Endothelial cell of umbilical vein (primary cell): ENCODE measurements at regions not wholly inside any gene's neighbourhood (a gene's known extent, or its start where the extent isn't known, plus 50 kb on each side); places are given as distances from the start of the nearest gene placed in this dataset.

Experiments used
- CTCF ChIP-seq, 2 donors: IDR thresholded peaks; 1 replicate in 1 of 2; 2 replicates in 1 of 2; pipeline ENCODE4 v1.5.1; 2011; ENCODE audit warnings: low read length in 2 of 2, mild to moderate bottlenecking in 2 of 2, moderate library complexity in 2 of 2, control low read depth in 1 of 2, inconsistent platforms in 1 of 2, low read depth in 1 of 2; ENCODE audit not compliant: insufficient read depth in 1 of 2; ENCODE audit errors: extremely low read depth in 1 of 2
- JUN ChIP-seq: IDR thresholded peaks from 2 replicates; pipeline ENCODE4 v1.6.1; 2011; ENCODE audit warnings: borderline replicate concordance, low read depth; ENCODE audit not compliant: insufficient read length, insufficient read depth
- POLR2A ChIP-seq: IDR thresholded peaks from 2 replicates; pipeline ENCODE4 v1.6.1; 2012; ENCODE audit warnings: low read depth, mild to moderate bottlenecking, control low read depth, low read length

- TF ChIP-seq JUN (no peak), CTCF (IDR thresholded peaks at IDR 0.05; ENCODE audit: extremely low read depth in 1 of 2, insufficient read depth in 1 of 2, low read depth in 1 of 2, low read length in 2 of 2) (no peak), POLR2A (no peak)
These were observed 1077.1 kb downstream of the ZPLD1 start for GRCh38 chr3:103511891-103512290.
